T-helper 17 cell (primary cell): ENCODE measurements at regions not wholly inside any gene's neighbourhood (a gene's known extent, or its start where the extent isn't known, plus 50 kb on each side); places are given as distances from the start of the nearest gene placed in this dataset.

Experiments
- ATAC-seq: fragments of 150-1000 bp; cut with Tn5 transposase; 2 replicates; pipeline ENCODE4 v1.10.0; 2021; ENCODE audit warnings: mild to moderate bottlenecking, moderate library complexity
- DNase-seq, 3 donors: peaks; one replicate each; pipeline versions ENCODE4 v3.0.0 to v3.0.0-alpha.2; 2020 to 2021
- H3K9me3 ChIP-seq: one replicate; pipeline ENCODE4 v1.7.0; 2013; ENCODE audit warnings: low read length, mild to moderate bottlenecking; ENCODE audit not compliant: control insufficient read depth, poor library complexity, severe bottlenecking
- H3K27ac Mint-ChIP-seq: one replicate; pipeline ENCODE4 v1.8.0; 2022; ENCODE audit warnings: mild to moderate bottlenecking, moderate library complexity, mixed read lengths
- H3K27me3 Mint-ChIP-seq: one replicate; pipeline ENCODE4 v1.8.0; 2022; ENCODE audit warnings: mixed read lengths
- H3K36me3 Mint-ChIP-seq: one replicate; pipeline ENCODE4 v1.8.0; 2022; ENCODE audit warnings: low read depth, mixed read lengths
- H3K4me1 Mint-ChIP-seq: one replicate; pipeline ENCODE4 v1.8.0; 2022; ENCODE audit warnings: mild to moderate bottlenecking, mixed read lengths
- H3K4me3 Mint-ChIP-seq: one replicate; pipeline ENCODE4 v1.8.0; 2022; ENCODE audit warnings: mild to moderate bottlenecking, moderate library complexity, mixed read lengths

GRCh38 chr15:95591886-95592285 is 738.6 kb upstream of the NR2F2 start:
- Mint-ChIP-seq H3K4me1 (no peaks in the 10 kb centered on the region), H3K4me3 (no peak overlapping the region), H3K27ac (no peak overlapping the region), H3K27me3 (no peaks in the 10 kb centered on the region), H3K36me3 (no peaks in the 10 kb centered on the region)
- ATAC-seq (no peak), DNase-seq (no peak)
- H3K9me3 ChIP-seq = no peaks in the 10 kb centered on the region

- ATAC-seq (no peak), DNase-seq (no peak)
- H3K4me3 Mint-ChIP-seq = no peak overlapping the region
- H3K27me3 Mint-ChIP-seq = no peaks in the 10 kb centered on the region
- H3K27ac Mint-ChIP-seq = no peak overlapping the region
- H3K36me3 Mint-ChIP-seq = no peaks in the 10 kb centered on the region
- no peaks in the 10 kb centered on the region for H3K4me1 Mint-ChIP-seq
- H3K9me3 ChIP-seq = no peaks in the 10 kb centered on the region
These were observed 736.0 kb upstream of the NR2F2 start for GRCh38 chr15:95594496-95594895.

DNA sequence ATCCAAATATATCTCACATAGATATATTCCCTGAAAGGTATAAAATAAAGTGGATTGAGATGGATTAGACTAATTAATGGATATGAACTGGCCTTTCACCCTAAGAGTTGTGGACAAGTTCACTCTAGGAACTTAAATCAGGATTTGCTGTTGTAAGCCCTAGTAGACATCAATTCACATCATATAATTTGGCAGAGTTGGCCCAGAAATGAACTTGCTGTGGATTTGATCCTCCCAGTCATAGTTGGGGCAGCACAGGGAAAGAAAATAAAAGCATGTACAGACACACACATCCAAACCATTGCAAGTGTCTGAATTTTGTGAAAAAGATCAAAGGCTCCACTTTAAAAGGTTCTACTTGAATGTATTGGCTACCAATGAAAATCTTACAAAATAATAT is 734.7 kb upstream of the NR2F2 start:
- H3K4me1 Mint-ChIP-seq = no peaks in the 10 kb centered on the region
- no peaks in the 10 kb centered on the region for H3K27me3 Mint-ChIP-seq
- H3K27ac Mint-ChIP-seq = no peak overlapping the region

DNA sequence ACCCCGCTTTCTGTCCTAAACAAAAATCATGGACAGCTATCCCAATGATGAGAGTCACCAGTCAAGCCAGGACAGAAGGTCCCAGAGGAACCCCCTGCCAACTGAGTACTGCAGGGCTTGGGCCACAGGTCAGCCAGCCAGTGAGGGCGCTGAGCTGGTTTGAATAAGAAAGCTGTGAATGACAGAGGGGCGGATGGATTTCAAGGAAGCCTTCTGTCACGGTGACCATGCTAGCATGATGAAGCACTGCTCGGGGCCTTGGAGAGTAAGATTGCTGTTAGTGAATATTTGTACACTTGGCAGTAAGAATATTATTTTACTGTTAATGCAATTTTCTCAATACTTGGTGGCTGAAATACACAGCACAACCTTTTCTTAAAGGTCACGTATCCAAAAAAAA is 734.0 kb upstream of the NR2F2 start:
- Mint-ChIP-seq H3K27me3 (no peaks in the 10 kb centered on the region), H3K4me1 (no peaks in the 10 kb centered on the region), H3K36me3 (no peaks in the 10 kb centered on the region), H3K27ac (no peak overlapping the region), H3K4me3 (no peak overlapping the region)
- no peak for DNase-seq
- no peaks in the 10 kb centered on the region for H3K9me3 ChIP-seq
- ATAC-seq = no peak

More for the DNA sequence above, 734.7 kb upstream of the NR2F2 start:
- no peak overlapping the region for H3K4me3 Mint-ChIP-seq
- H3K36me3 Mint-ChIP-seq = no peaks in the 10 kb centered on the region
- H3K9me3 ChIP-seq = no peaks in the 10 kb centered on the region
- no peak for DNase-seq
- ATAC-seq = no peak

- no peaks in the 10 kb centered on the region for H3K4me1 Mint-ChIP-seq
- DNase-seq (no peak), ATAC-seq (no peak)
- no peak overlapping the region for H3K27ac Mint-ChIP-seq
- H3K4me3 Mint-ChIP-seq = no peak overlapping the region
- H3K27me3 Mint-ChIP-seq = no peaks in the 10 kb centered on the region
- no peaks in the 10 kb centered on the region for H3K9me3 ChIP-seq
- no peaks in the 10 kb centered on the region for H3K36me3 Mint-ChIP-seq
These were observed 732.1 kb upstream of the NR2F2 start for GRCh38 chr15:95598251-95598855.

- Mint-ChIP-seq H3K4me1 (no peaks in the 10 kb centered on the region), H3K4me3 (no peak overlapping the region), H3K27me3 (no peaks in the 10 kb centered on the region), H3K36me3 (no peaks in the 10 kb centered on the region), H3K27ac (no peak overlapping the region)
- DNase-seq (no peak), ATAC-seq (no peak)
- H3K9me3 ChIP-seq = no peaks in the 10 kb centered on the region
These were observed 730.1 kb upstream of the NR2F2 start for GRCh38 chr15:95600367-95600766.

DNA sequence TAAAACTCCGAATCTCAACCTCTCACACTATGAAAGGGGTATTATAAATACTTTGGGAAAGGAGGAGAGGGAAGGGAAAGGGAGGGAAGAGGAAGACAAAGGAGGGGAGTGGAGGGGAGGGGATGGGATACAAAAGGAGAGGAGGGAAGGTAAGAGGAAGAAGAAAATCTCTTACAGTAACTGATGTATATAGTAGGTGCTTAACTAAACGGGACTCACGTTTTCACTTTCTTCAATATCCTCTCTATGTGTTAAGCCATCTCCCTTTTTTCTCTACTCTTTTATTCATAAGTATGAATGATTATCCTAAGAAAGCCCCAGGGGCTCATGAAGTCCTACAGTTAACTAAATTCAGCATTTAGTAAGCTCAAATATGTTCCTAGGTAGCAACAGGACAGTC is 729.6 kb upstream of the NR2F2 start:
- no peak overlapping the region for H3K4me3 Mint-ChIP-seq
- no peaks in the 10 kb centered on the region for H3K9me3 ChIP-seq
- H3K27ac Mint-ChIP-seq = no peak overlapping the region
- no peak for DNase-seq
- H3K4me1 Mint-ChIP-seq = no peaks in the 10 kb centered on the region
- ATAC-seq = no peak
- no peaks in the 10 kb centered on the region for H3K27me3 Mint-ChIP-seq
- H3K36me3 Mint-ChIP-seq = no peaks in the 10 kb centered on the region

DNA sequence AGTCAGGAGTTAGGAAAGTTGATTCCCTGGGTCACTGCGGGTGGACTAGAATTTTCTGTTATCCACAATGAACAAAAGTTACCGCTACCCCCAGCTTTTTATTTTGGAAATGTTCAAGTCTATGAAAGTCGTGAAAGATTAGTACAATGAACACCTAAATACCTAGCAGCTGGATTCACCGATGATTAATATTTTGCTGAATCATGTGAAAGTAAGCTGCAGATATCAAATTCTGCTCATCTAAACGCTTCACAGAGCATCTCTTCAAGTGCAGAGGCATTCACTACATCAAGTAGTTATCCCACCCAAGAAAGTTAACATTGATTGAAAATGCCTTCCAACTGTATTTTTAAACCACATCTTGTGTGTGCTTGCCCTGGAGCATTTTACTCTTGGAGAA is 729.0 kb upstream of the NR2F2 start:
- no peak overlapping the region for H3K4me3 Mint-ChIP-seq
- H3K4me1 Mint-ChIP-seq = no peaks in the 10 kb centered on the region
- DNase-seq (no peak), ATAC-seq (no peak)
- H3K9me3 ChIP-seq = no peaks in the 10 kb centered on the region
- no peak overlapping the region for H3K27ac Mint-ChIP-seq
- H3K36me3 Mint-ChIP-seq = no peaks in the 10 kb centered on the region
- no peaks in the 10 kb centered on the region for H3K27me3 Mint-ChIP-seq

DNA sequence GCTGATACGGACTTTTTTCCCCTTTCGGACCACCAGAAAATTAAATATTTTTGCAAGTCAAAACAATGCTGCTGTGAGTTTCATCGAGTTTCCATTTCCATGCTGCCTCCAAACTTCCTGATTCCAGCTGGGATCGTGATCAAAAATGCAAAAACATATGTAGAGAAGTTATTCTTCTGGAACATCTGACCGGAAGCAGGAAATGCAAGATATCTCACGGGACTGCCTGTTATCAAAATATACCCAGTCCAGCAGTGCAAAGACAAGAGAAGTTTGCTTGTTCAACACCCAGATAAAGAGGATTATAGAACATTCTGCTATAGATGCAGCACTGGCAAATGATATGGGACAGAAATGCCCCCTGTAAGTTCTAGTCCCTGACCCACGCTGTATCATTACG is 726.7 kb upstream of the NR2F2 start:
- no peak for ATAC-seq
- no peaks in the 10 kb centered on the region for H3K9me3 ChIP-seq
- Mint-ChIP-seq H3K27ac (no peak overlapping the region), H3K4me1 (no peaks in the 10 kb centered on the region), H3K27me3 (no peaks in the 10 kb centered on the region), H3K4me3 (no peak overlapping the region), H3K36me3 (no peaks in the 10 kb centered on the region)
- no peak for DNase-seq

GRCh38 chr15:95604634-95605036 is 725.9 kb upstream of the NR2F2 start:
- ATAC-seq = no peak
- H3K9me3 ChIP-seq = no peaks in the 10 kb centered on the region
- DNase-seq = no peak
- H3K4me1 Mint-ChIP-seq = no peaks in the 10 kb centered on the region
- H3K4me3 Mint-ChIP-seq = no peak overlapping the region
- no peaks in the 10 kb centered on the region for H3K27me3 Mint-ChIP-seq
- no peak overlapping the region for H3K27ac Mint-ChIP-seq
- no peaks in the 10 kb centered on the region for H3K36me3 Mint-ChIP-seq

DNA sequence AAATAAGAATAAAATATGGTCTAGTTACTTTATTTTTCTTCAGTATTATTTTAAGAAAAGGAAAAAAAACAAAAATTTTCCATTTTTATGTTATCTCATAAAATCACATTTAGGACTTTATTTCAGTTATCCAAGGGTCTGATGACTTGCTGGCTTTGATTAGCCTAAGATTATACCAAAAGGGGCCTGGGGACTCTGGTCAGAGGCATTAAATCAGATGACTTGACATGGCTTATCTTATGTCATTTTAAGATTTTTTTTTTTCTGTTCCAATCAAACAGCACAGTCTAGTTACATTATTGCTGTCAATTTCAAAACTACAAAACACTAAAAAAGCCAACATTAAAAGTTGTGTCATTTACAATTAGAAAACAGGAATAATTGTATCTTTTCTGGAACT is 725.4 kb upstream of the NR2F2 start:
- H3K27ac Mint-ChIP-seq = no peak overlapping the region
- no peaks in the 10 kb centered on the region for H3K4me1 Mint-ChIP-seq
- ATAC-seq (no peak), DNase-seq (no peak)
- H3K9me3 ChIP-seq = no peaks in the 10 kb centered on the region
- no peak overlapping the region for H3K4me3 Mint-ChIP-seq
- no peaks in the 10 kb centered on the region for H3K36me3 Mint-ChIP-seq
- no peaks in the 10 kb centered on the region for H3K27me3 Mint-ChIP-seq

- no peak overlapping the region for H3K27ac Mint-ChIP-seq
- DNase-seq (no peak), ATAC-seq (no peak)
- H3K36me3 Mint-ChIP-seq = no peaks in the 10 kb centered on the region
- no peaks in the 10 kb centered on the region for H3K27me3 Mint-ChIP-seq
- H3K9me3 ChIP-seq = no peaks in the 10 kb centered on the region
- no peak overlapping the region for H3K4me3 Mint-ChIP-seq
- no peaks in the 10 kb centered on the region for H3K4me1 Mint-ChIP-seq
These were observed 723.9 kb upstream of the NR2F2 start for GRCh38 chr15:95606551-95606950.

DNA sequence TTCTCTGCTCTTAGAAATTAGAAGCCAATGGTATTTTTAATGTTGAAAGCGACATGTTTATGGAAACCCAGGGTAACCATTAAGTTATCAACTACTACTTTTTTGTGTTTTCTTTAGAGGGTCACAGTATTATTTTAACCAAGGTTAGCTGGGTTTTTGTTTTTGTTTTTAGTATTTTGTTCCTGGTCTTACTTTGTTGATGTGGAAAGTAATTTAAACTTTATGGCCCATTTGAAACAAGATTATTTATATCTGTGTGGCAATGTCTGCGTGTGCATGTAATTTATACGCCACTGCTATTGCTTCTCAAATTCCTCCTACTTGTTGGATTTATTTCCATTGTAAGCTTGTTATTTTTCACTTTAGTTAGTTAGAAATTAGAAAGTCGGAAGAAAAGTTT is 722.1 kb upstream of the NR2F2 start:
- H3K9me3 ChIP-seq = no peaks in the 10 kb centered on the region
- H3K27me3 Mint-ChIP-seq = no peaks in the 10 kb centered on the region
- H3K4me3 Mint-ChIP-seq = no peak overlapping the region
- H3K4me1 Mint-ChIP-seq = no peaks in the 10 kb centered on the region
- no peaks in the 10 kb centered on the region for H3K36me3 Mint-ChIP-seq
- no peak for DNase-seq
- H3K27ac Mint-ChIP-seq = no peak overlapping the region
- no peak for ATAC-seq

GRCh38 chr15:95609096-95609495 is 721.4 kb upstream of the NR2F2 start:
- no peaks in the 10 kb centered on the region for H3K36me3 Mint-ChIP-seq
- no peak overlapping the region for H3K4me3 Mint-ChIP-seq
- H3K4me1 Mint-ChIP-seq = no peaks in the 10 kb centered on the region
- no peaks in the 10 kb centered on the region for H3K9me3 ChIP-seq
- no peak overlapping the region for H3K27ac Mint-ChIP-seq
- no peaks in the 10 kb centered on the region for H3K27me3 Mint-ChIP-seq
- ATAC-seq = no peak
- DNase-seq = no peak
